ENCODE measurements at regions not wholly inside any gene's neighbourhood (a gene's known extent, or its start where the extent isn't known, plus 50 kb on each side); places are given as distances from the start of the nearest gene placed in this dataset.

- no peak for DNase-seq (ENCODE audit: low read depth)
Observed at GRCh38 chr5:20649966-20650365, 662.0 kb upstream of the CDH18 start.

GRCh38 chr5:20648981-20649380 is 661.0 kb upstream of the CDH18 start:
- no peak for DNase-seq (ENCODE audit: low read depth)

DNA sequence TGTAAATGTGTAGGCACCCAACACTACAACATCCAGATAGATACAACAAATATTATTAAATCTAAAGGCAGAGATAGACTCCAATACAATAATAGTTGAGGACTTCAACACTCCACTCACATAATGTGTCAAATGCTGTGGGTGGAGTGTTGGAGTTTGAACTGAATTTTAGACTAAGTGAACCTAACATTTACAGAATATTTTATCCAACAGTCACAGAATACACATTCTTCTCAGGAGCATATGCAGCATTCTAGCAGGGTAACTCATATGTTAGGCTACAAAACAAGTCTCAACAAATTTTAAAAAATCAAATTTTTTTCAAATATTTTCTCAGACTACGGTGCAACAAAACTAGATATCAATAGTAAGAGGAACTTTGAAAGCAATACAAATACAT is 648.7 kb upstream of the CDH18 start:
- no peak for DNase-seq (ENCODE audit: low read depth)

- DNase-seq (ENCODE audit: low read depth) = no peak
Observed at GRCh38 chr5:20619591-20619990, 631.6 kb upstream of the CDH18 start.

GRCh38 chr5:20618340-20618739 is 630.3 kb upstream of the CDH18 start:
- DNase-seq (ENCODE audit: low read depth) = no peak

DNA sequence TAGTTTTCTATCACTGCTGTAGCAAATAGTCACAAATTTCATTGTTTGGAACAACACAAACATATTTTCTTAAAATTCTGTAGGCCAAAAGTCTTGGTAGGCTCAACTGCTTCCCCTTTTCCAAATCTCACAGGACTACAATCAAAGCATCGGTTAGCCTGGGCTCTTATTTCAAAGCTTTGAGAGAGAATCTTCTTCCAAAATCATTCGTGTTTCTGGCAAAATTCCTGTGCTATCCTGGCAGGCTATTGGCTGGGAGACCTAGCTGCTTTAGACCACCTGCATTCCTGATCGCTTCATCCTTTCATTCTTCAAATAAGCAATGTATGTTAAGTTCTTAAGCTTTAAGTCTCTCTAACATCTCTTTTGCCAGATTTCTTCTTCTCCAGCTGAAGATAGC is 629.8 kb upstream of the CDH18 start:
- no peak for DNase-seq (ENCODE audit: low read depth)

- DNase-seq (ENCODE audit: low read depth) = no peak
Observed at GRCh38 chr5:20615888-20616563, 628.0 kb upstream of the CDH18 start.

DNA sequence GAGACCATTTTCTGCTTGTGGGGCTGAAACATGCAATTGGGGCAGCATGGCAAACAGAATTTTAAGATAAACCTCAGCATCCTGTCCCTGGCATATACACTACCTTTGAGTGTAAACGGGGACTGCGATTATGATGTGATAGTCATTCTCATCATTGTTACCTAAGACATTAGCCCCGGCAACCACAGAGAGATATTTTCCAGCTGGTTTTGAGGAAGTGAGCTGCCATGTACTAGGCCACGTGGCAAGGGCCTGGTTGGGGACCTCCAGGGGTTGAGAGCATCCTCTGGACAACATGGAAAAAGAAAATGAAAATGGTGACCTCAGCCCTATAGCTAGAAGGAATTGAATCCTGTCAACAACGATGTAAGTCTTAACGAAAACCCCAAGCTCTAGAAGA is 623.6 kb upstream of the CDH18 start:
- no peak for DNase-seq (ENCODE audit: low read depth)

DNA sequence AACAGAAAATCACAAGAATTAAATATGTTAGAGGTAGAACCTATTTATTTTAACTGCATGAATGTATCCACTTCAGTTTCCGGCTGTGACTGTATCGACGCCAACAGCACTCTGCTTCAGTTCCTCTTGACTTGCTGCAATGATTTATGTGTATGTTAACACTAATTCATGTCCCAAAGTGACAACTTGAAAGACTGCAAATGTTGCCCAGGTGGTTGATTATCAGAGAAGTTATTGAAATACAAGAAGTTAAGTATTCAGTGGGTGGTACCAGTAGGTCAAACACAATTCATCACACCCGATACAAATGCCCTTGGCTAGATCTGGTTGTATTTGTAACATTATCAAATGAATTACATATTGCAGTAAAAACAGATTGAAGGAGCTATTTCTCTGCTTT is 622.7 kb upstream of the CDH18 start:
- DNase-seq (ENCODE audit: low read depth) = no peak

DNA sequence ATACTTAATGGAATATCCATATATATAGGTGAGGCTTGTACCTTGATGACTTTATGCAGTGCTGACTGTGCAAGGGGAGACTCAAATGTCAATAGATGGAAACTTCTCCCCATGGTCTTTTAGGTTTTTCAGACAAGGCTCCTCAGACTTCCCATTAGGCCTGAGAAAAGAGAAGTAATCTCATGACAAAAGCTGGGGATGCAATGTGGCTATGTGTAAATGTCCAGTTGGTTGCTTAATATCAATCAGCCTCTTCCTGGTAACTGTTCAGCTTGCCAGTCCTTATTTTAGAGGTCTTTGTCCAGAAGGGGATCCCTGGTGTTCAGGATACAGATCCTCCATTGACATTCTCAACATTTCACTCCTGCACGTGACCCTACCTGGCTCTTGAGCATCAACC is 621.1 kb upstream of the CDH18 start:
- DNase-seq (ENCODE audit: low read depth) = no peak

DNA sequence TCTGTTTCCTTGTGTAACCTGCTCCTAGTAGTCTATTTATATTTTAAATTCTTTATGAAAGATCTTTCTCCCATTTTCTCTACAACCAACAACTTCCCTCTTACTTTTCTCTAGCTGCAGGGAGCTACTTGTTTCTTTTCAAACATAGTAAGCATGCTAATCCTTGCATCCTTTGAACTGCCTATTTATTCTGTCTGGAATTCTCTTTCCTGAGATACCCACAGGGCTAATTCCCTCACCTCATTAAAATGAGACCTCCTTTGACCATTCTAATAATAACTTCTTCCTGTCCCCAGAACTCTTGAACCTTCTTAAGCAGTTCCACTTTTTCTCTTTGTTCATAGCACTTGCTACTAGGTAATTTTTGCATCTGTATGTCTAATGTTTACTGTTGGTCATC is 620.6 kb upstream of the CDH18 start:
- no peak for DNase-seq (ENCODE audit: low read depth)

- DNase-seq (ENCODE audit: low read depth) = no peak
Observed at GRCh38 chr5:20605732-20606525, 617.9 kb upstream of the CDH18 start.

DNA sequence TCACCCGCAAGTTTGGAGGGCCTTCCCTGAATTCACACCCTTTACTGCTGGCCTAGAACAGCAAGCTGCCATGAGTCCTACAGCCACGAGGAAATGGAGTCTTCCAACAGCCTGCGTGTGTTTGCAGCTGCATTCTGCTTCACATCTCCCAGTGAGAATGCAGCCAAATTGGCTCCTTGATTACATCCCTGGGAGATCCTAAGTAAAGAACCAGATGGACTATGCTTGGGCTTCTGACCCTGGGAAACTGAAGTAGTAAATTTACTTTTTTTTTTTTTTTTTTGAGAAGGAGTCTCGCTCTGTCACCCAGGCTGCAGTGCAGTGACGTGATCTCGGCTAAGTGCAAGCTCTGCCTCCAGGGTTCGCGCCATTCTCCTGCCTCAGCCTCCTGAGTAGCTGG is 617.0 kb upstream of the CDH18 start:
- DNase-seq (ENCODE audit: low read depth) = no peak

- peak; percentile 58 for DNase-seq (ENCODE audit: low read depth)
Observed at GRCh38 chr5:20601678-20602100, 613.7 kb upstream of the CDH18 start.

DNA sequence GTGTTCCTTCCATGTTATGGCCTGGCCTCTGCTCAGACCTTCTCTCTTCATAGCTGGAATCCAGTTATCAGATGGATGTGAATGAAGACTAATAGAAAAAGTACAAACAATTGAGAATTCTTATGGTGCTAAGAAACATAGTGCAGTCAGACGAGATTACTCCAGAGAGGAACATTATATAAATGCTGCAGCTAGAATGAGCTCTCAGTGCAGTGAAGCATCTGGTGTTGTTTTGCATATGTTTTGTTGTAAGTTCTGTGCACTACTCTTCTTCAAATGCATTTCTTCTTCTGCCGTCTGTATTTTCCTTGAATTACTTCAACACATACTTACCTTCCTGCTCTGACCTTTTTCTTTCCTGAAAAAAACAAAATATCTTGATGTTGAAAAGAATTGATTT is 602.4 kb upstream of the CDH18 start:
- no peak for DNase-seq (ENCODE audit: low read depth)

DNA sequence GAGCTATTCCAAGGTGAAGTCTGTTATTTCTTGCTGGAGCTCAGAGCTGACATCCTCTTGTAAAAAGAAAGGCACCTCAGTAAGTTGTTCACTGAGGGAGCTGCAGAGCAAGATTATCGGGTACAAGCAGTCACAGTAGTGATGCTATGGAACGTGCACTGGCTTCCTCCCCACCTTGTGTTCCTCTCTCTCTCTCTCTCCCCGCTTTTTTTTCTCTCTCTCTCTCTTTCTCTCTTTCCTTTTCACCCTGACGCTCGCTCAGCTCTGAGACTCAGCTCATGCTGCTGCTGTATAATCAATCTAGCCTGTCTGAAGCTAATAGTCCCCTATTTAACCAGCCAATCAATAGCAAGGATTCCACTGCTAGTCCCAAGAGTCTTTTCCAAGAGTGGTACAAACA is 587.6 kb upstream of the CDH18 start:
- DNase-seq (ENCODE audit: low read depth) = no peak

DNA sequence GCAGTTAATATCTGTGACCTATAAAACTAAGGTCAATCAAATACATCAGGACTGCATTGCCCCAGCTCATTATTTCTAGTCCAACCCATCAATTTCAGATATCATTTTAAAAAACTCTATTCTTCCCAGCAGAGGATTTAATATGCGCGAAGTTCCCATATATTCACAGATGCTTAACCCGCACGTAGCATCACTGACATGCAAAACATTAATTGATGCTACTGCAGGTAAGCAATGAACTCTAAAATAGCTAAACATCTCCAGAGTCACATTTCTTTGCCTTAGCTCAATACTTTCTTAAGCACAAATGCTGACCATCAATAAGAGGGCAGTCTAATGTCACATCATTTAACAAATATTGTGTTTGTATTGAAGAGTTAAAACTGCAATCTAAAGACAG is 586.6 kb upstream of the CDH18 start:
- DNase-seq (ENCODE audit: low read depth) = no peak

DNA sequence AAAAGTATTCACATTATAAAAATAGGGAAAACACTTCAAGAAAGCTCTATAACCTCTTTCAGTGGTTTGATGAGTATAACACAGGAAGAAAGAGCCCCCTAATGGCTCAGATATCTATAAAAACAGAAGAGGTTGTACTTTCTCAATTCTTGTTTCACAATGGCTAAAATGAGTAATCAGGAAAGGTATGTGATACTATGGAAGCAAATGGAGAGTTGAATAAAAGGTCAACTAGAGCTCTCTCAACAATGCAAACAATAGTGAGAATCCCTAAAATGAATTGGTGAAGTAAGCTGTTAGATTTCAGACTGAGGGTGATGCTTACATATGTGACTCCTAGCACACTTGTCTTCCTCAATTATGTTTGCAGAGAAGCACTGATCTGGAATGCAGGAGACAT is 584.6 kb upstream of the CDH18 start:
- no peak for DNase-seq (ENCODE audit: low read depth)

GRCh38 chr5:20570486-20570885 is 582.5 kb upstream of the CDH18 start:
- DNase-seq (ENCODE audit: low read depth) = no peak

DNA sequence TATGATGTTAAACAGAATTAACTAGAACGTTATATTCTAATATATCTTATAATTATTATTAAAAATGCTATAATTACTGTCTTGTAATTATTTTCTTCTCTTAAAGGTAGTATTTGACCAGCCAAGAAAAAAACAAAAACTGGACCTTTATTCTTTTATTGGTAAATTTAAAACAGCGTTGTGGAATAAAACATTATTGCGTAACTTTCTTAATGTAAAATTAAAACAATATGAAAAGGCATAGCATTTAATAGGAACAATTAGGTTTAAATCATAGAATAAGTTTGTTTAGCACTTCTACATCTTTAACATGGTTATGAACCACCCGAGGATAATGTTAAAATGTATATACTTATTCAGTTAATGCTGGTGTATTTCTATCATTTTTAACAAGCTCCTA is 574.5 kb upstream of the CDH18 start:
- DNase-seq (ENCODE audit: low read depth) = no peak

DNA sequence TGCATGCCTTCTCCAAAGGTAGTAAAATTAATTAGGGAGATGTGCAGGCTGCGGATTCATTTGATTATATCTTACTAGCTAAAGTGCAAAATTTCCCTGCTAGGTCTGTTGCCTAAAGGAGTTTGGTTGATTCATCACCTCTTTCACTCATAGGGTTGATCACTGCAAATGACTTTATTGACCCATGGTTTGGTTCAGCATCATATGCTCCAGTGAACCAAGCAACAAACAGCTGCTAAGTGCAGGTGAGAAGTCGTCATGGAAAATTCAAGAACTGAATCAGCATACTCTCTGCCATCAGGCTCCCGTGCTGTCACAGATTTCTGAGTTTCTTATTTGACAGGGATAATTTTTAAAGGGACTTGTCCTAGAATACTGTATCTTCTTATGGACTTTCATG is 571.8 kb upstream of the CDH18 start:
- DNase-seq (ENCODE audit: low read depth) = no peak

DNA sequence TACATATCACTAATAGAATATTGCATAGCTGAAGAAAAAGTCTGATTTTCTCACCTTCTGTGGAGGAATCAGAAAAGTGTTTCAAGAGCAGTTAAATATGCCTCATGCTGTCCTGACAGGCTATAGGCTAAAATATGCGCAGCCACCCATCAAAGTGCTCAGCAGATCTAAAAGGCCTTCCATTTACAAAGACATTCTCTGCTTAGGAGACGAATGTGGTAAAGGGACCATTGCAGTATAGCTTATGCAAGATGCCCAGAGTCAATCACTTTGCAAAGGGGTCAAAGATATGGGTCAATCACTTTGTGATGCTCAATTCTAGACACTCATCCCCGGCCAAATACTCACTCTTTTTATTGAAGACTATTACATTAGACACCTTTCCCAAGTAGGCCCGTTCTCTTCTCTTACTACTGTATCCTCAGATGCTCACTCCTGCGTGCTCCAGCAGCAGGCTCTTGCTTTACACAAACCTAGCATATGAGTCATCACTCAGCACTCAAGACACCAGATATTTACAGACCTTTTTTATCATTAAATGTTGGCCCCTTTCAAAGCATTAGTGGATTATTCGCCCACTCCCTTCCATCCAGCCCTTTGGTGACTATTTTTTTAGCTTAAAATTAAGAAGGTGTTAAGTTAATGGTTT is 568.2 kb upstream of the CDH18 start:
- DNase-seq (ENCODE audit: low read depth) = no peak

GRCh38 chr5:20555034-20555433 is 567.0 kb upstream of the CDH18 start:
- DNase-seq (ENCODE audit: low read depth) = no peak
